Neural cell (in vitro differentiated cells): ENCODE measurements at regions not wholly inside any gene's neighbourhood (a gene's known extent, or its start where the extent isn't known, plus 50 kb on each side); places are given as distances from the start of the nearest gene placed in this dataset.

ENCODE experiments used
- H2AFZ ChIP-seq: fragments of 200-600, 300-800 bp; sonication (generic), shearing (Covaris generic); 2 replicates; pipeline ENCODE4 v1.6.0; 2014; ENCODE audit warnings: low read depth, mild to moderate bottlenecking, antibody characterized with exemption, low read length, moderate library complexity
- H3F3A ChIP-seq: fragments of 200-600 bp; shearing (Covaris generic); 2 replicates; pipeline ENCODE4 v1.6.1; 2016; ENCODE audit warnings: mild to moderate bottlenecking, moderate library complexity, mixed read lengths, antibody characterized with exemption, low read length; ENCODE audit not compliant: insufficient read depth, poor library complexity, severe bottlenecking
- H3K27ac ChIP-seq: fragments of 200-600, 300-800 bp; sonication (generic), shearing (Covaris generic); 2 replicates; pipeline ENCODE4 v1.5.1; 2014; ENCODE audit warnings: mild to moderate bottlenecking, low read length, moderate library complexity
- H3K27me3 ChIP-seq: fragments of 300-800, 200-600 bp; sonication (generic), shearing (Covaris generic); 2 replicates; pipeline ENCODE4 v1.6.0; 2014; ENCODE audit warnings: mild to moderate bottlenecking, low read depth, low read length, moderate library complexity; ENCODE audit not compliant: insufficient read depth
- H3K36me3 ChIP-seq: fragments of 300-800, 200-600 bp; sonication (generic), shearing (Covaris generic); 2 replicates; pipeline ENCODE4 v1.5.1; 2014; ENCODE audit warnings: mild to moderate bottlenecking, antibody characterized with exemption, low read length, moderate library complexity; ENCODE audit not compliant: insufficient read depth
- H3K4me2 ChIP-seq: fragments of 300-800, 200-600 bp; sonication (generic), shearing (Covaris generic); 2 replicates; pipeline ENCODE4 v1.6.0; 2014; ENCODE audit warnings: mild to moderate bottlenecking, low read length
- H3K4me3 ChIP-seq: fragments of 300-800, 200-600 bp; sonication (generic), shearing (Covaris generic); 2 replicates; pipeline ENCODE4 v1.5.1; 2014; ENCODE audit warnings: mild to moderate bottlenecking, low read length, moderate library complexity
- H3K79me2 ChIP-seq: fragments of 200-600 bp; shearing (Covaris generic); replicated peaks from 2 replicates; pipeline ENCODE4 v1.6.0; 2014; ENCODE audit warnings: mild to moderate bottlenecking, low read length, moderate library complexity; ENCODE audit not compliant: insufficient read depth
- H3K9ac ChIP-seq: fragments of 300-800, 200-600 bp; sonication (generic), shearing (Covaris generic); 2 replicates; pipeline ENCODE4 v1.6.1; 2016; ENCODE audit warnings: mild to moderate bottlenecking, low read length, mixed read lengths
- H3K9me2 ChIP-seq: fragments of 200-600 bp; shearing (Covaris generic); 2 replicates; pipeline ENCODE4 v1.6.1; 2016; ENCODE audit warnings: mild to moderate bottlenecking, low read length, mixed read lengths; ENCODE audit not compliant: insufficient read depth
- H3K9me3 ChIP-seq: fragments of 200-600, 300-800 bp; sonication (generic), shearing (Covaris generic); 2 replicates; pipeline ENCODE4 v1.6.1; 2016; ENCODE audit warnings: mild to moderate bottlenecking, mixed run types, low read length, moderate library complexity, mixed read lengths
- H4K20me1 ChIP-seq: fragments of 200-600 bp; shearing (Covaris generic); 2 replicates; pipeline ENCODE4 v1.6.1; 2016; ENCODE audit warnings: mild to moderate bottlenecking, mixed run types; ENCODE audit not compliant: insufficient read depth
- EP300 ChIP-seq: fragments of 450-650 bp; conservative IDR thresholded peaks from 2 replicates; pipeline ENCODE4 v1.6.1; 2014; ENCODE audit warnings: antibody characterized with exemption, mild to moderate bottlenecking, moderate library complexity; ENCODE audit not compliant: poor library complexity, severe bottlenecking
- EZH2 ChIP-seq: fragments of 200-600, 300-800 bp; shearing (Covaris generic), sonication (generic); IDR thresholded peaks from 2 replicates; pipeline ENCODE4 v1.6.1; 2014; ENCODE audit warnings: antibody characterized with exemption, low read length, borderline replicate concordance, mild to moderate bottlenecking; ENCODE audit not compliant: insufficient read depth, poor library complexity, severe bottlenecking
- MXI1 ChIP-seq: fragments of 450-650 bp; conservative IDR thresholded peaks from 2 replicates; pipeline ENCODE4 v1.6.1; 2014; ENCODE audit warnings: antibody characterized with exemption, mild to moderate bottlenecking; ENCODE audit not compliant: poor library complexity, severe bottlenecking
- POLR2AphosphoS5 ChIP-seq: IDR thresholded peaks from 2 replicates; pipeline ENCODE4 v1.6.1; 2012
- RAD21 ChIP-seq: fragments of 450-650 bp; conservative IDR thresholded peaks from 2 replicates; pipeline ENCODE4 v1.6.1; 2014; ENCODE audit warnings: antibody characterized with exemption, mild to moderate bottlenecking, moderate library complexity
- SMC3 ChIP-seq: fragments of 450-650 bp; conservative IDR thresholded peaks from 2 replicates; pipeline ENCODE4 v1.6.1; 2014; ENCODE audit warnings: antibody characterized with exemption, mild to moderate bottlenecking, moderate library complexity; ENCODE audit not compliant: poor library complexity
- TAF1 ChIP-seq: IDR thresholded peaks from 2 replicates; pipeline ENCODE4 v1.6.1; 2012; ENCODE audit warnings: low read depth
- TF ChIP-seq, protein P1 (sequence below): fragments of 450-650 bp; IDR thresholded peaks from 2 replicates; pipeline ENCODE4 v1.5.1; 2014; ENCODE audit warnings: antibody characterized with exemption, mild to moderate bottlenecking, moderate library complexity; ENCODE audit not compliant: poor library complexity, severe bottlenecking
- TF ChIP-seq, protein P2 (sequence below): IDR thresholded peaks from 2 replicates; pipeline ENCODE4 v1.6.1; 2012; ENCODE audit warnings: borderline replicate concordance

DNA sequence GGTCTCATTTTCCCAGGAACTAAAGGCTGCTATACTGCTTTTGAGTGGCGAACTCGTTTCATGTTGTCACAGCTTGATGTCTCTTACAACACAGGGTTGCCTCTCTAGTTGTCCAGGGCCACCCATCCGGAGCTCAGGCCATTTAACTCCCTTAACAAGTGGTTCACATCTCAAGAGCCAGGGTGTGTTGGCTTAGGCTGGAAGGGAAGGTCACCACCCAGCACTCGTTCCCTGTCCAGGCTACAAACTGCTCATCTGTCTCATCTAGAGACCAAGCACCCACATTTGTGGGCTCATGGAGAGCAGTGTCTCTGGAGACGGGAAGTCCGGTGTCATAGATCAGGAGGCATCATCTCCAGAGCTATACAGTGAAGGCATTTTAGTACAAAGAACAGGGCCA is 106.8 kb upstream of the EXOC2 start:
- no peaks in the 10 kb centered on the region for H3K9me3 ChIP-seq
- H3K4me2 ChIP-seq, result no peak overlapping the region
- TF ChIP-seq, protein P1, sequence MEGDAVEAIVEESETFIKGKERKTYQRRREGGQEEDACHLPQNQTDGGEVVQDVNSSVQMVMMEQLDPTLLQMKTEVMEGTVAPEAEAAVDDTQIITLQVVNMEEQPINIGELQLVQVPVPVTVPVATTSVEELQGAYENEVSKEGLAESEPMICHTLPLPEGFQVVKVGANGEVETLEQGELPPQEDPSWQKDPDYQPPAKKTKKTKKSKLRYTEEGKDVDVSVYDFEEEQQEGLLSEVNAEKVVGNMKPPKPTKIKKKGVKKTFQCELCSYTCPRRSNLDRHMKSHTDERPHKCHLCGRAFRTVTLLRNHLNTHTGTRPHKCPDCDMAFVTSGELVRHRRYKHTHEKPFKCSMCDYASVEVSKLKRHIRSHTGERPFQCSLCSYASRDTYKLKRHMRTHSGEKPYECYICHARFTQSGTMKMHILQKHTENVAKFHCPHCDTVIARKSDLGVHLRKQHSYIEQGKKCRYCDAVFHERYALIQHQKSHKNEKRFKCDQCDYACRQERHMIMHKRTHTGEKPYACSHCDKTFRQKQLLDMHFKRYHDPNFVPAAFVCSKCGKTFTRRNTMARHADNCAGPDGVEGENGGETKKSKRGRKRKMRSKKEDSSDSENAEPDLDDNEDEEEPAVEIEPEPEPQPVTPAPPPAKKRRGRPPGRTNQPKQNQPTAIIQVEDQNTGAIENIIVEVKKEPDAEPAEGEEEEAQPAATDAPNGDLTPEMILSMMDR, result no peak
- TF ChIP-seq RAD21, result no peak
- no peak for TF ChIP-seq MXI1
- no peak for TF ChIP-seq TAF1
- TF ChIP-seq, protein P2, sequence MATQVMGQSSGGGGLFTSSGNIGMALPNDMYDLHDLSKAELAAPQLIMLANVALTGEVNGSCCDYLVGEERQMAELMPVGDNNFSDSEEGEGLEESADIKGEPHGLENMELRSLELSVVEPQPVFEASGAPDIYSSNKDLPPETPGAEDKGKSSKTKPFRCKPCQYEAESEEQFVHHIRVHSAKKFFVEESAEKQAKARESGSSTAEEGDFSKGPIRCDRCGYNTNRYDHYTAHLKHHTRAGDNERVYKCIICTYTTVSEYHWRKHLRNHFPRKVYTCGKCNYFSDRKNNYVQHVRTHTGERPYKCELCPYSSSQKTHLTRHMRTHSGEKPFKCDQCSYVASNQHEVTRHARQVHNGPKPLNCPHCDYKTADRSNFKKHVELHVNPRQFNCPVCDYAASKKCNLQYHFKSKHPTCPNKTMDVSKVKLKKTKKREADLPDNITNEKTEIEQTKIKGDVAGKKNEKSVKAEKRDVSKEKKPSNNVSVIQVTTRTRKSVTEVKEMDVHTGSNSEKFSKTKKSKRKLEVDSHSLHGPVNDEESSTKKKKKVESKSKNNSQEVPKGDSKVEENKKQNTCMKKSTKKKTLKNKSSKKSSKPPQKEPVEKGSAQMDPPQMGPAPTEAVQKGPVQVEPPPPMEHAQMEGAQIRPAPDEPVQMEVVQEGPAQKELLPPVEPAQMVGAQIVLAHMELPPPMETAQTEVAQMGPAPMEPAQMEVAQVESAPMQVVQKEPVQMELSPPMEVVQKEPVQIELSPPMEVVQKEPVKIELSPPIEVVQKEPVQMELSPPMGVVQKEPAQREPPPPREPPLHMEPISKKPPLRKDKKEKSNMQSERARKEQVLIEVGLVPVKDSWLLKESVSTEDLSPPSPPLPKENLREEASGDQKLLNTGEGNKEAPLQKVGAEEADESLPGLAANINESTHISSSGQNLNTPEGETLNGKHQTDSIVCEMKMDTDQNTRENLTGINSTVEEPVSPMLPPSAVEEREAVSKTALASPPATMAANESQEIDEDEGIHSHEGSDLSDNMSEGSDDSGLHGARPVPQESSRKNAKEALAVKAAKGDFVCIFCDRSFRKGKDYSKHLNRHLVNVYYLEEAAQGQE, result no peak
- no peak for TF ChIP-seq POLR2AphosphoS5
- no peak for TF ChIP-seq SMC3
- no peak for TF ChIP-seq EZH2
- TF ChIP-seq EP300, result no peak

DNA sequence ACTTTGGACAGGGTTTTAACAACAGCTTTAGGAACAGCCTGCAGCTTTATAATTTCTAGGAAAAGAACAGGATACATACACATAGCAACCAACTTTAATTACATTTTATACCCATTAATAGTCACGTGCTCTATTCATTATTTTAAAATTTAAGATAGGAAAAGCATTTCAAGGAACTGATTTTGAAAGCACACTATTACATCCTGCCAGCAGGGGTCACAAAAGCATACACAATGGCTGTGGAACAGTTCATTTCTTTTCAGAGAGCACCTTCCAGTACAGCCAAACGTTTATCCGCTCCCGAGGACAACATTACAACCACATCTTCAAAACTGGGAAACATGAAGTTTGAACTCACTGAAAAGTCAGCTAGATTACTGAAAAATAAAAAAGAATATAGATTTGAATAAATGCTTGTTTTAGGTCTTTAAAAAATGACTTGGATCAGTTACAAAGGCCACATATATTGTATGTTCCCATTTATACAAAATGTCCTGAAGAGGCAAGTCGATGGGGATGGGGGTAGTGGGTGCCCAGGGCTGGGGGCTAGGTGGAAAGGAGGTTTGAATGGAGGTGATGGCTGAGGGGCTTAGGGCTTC is 104.6 kb upstream of the EXOC2 start:
- Histone ChIP-seq H3K9ac (no peak overlapping the region), H3K4me3 (no peak overlapping the region), H3K9me3 (no peaks in the 10 kb centered on the region), H3K27ac (no peak overlapping the region), H3F3A (no peaks in the 10 kb centered on the region), H2AFZ (no peak overlapping the region), H3K4me2 (no peak overlapping the region), H3K79me2 (no peaks in the 10 kb centered on the region), H3K9me2 (no peaks in the 10 kb centered on the region), H3K27me3 (peaks cover 6% of the 10 kb centered on the region), H3K36me3 (no peaks in the 10 kb centered on the region), H4K20me1 (no peaks in the 10 kb centered on the region)
- TF ChIP-seq SMC3 (peak; percentile 88), EZH2 (no peak), MXI1 (no peak), EP300 (no peak), POLR2AphosphoS5 (no peak), RAD21 (peak; percentile 85), TAF1 (no peak)
- TF ChIP-seq, protein P1, result peak; percentile 84
- TF ChIP-seq, protein P2, result no peak

More for the DNA sequence above, 106.8 kb upstream of the EXOC2 start:
- H3K27me3 ChIP-seq, result peaks cover 6% of the 10 kb centered on the region
- H3K27ac ChIP-seq, result no peak overlapping the region
- H3K79me2 ChIP-seq, result no peaks in the 10 kb centered on the region
- no peaks in the 10 kb centered on the region for H3K9me2 ChIP-seq
- no peak overlapping the region for H3K9ac ChIP-seq
- H4K20me1 ChIP-seq, result no peaks in the 10 kb centered on the region
- no peak overlapping the region for H2AFZ ChIP-seq
- no peaks in the 10 kb centered on the region for H3K36me3 ChIP-seq
- H3K4me3 ChIP-seq, result no peak overlapping the region
- H3F3A ChIP-seq, result no peaks in the 10 kb centered on the region
